HG03139 (cell line): ENCODE measurements at regions not wholly inside any gene's neighbourhood (a gene's known extent, or its start where the extent isn't known, plus 50 kb on each side); places are given as distances from the start of the nearest gene placed in this dataset.

ENCODE experiments used
- ATAC-seq: cut with Tn5 transposase; IDR thresholded peaks from one replicate; pipeline ENCODE4 v1.9.1; 2021; ENCODE audit not compliant: unreplicated experiment

- ATAC-seq: no peak
Observed at GRCh38 chr4:180394730-180395129, 1848.5 kb upstream of the TENM3 start.

GRCh38 chr4:180398564-180398963 is 1844.6 kb upstream of the TENM3 start:
- ATAC-seq: no peak

- no peak for ATAC-seq
Observed at GRCh38 chr4:180407275-180407885, 1835.8 kb upstream of the TENM3 start.

GRCh38 chr4:180418819-180419531 is 1824.2 kb upstream of the TENM3 start:
- ATAC-seq: no peak

- no peak for ATAC-seq
Observed at GRCh38 chr4:180422989-180423711, 1820.1 kb upstream of the TENM3 start.

GRCh38 chr4:180423712-180424057 is 1819.5 kb upstream of the TENM3 start:
- no peak for ATAC-seq

GRCh38 chr4:180426938-180427337 is 1816.3 kb upstream of the TENM3 start:
- ATAC-seq: no peak

GRCh38 chr4:180430283-180430682 is 1812.9 kb upstream of the TENM3 start:
- no peak for ATAC-seq

GRCh38 chr4:180434131-180434895 is 1808.9 kb upstream of the TENM3 start:
- peak; percentile 95 for ATAC-seq

GRCh38 chr4:180436361-180436760 is 1806.8 kb upstream of the TENM3 start:
- ATAC-seq: no peak

- ATAC-seq: no peak
Observed at GRCh38 chr4:180437601-180438000, 1805.6 kb upstream of the TENM3 start.

GRCh38 chr4:180448306-180448705 is 1794.9 kb upstream of the TENM3 start:
- no peak for ATAC-seq

GRCh38 chr4:180449395-180449956 is 1793.7 kb upstream of the TENM3 start:
- ATAC-seq: peak; percentile 87

GRCh38 chr4:180455226-180455625 is 1788.0 kb upstream of the TENM3 start:
- no peak for ATAC-seq

GRCh38 chr4:180456928-180457327 is 1786.3 kb upstream of the TENM3 start:
- ATAC-seq: no peak

- no peak for ATAC-seq
Observed at GRCh38 chr4:180462116-180462515, 1781.1 kb upstream of the TENM3 start.

GRCh38 chr4:180465364-180465763 is 1777.8 kb upstream of the TENM3 start:
- peak; percentile 63 for ATAC-seq

GRCh38 chr4:180483036-180483435 is 1760.2 kb upstream of the TENM3 start:
- ATAC-seq: no peak

GRCh38 chr4:180485407-180485806 is 1757.8 kb upstream of the TENM3 start:
- ATAC-seq: no peak

GRCh38 chr4:180486342-180486741 is 1756.9 kb upstream of the TENM3 start:
- no peak for ATAC-seq

- ATAC-seq: no peak
Observed at GRCh38 chr4:180489787-180490186, 1753.4 kb upstream of the TENM3 start.
